Breast epithelium (tissue), 4 donors: ENCODE measurements at regions not wholly inside any gene's neighbourhood (a gene's known extent, or its start where the extent isn't known, plus 50 kb on each side); places are given as distances from the start of the nearest gene placed in this dataset.

Source experiments
- DNase-seq, 2 donors: peaks; one replicate each; pipeline ENCODE4 v3.0.0-alpha.2; 2019; ENCODE audit warnings: low spot score in 2 of 2
- H3K27ac ChIP-seq, 2 donors: fragments of 200-600 bp; sonication (generic) in 1 of 2; one replicate each; pipeline ENCODE4 v1.5.1; 2016 to 2019; ENCODE audit warnings: mild to moderate bottlenecking in 1 of 2
- H3K27me3 ChIP-seq, 2 donors: fragments of 200-600 bp; sonication (generic) in 1 of 2; one replicate each; pipeline versions ENCODE4 v1.5.1 to v1.6.0; 2017 to 2019; ENCODE audit warnings: control low read depth in 1 of 2, mild to moderate bottlenecking in 1 of 2
- H3K36me3 ChIP-seq: fragments of 200-600 bp; one replicate; pipeline ENCODE4 v1.5.1; 2019
- H3K4me1 ChIP-seq, 2 donors: fragments of 200-600 bp; sonication (generic); one replicate each; pipeline ENCODE4 v1.5.1; 2016 to 2019; ENCODE audit warnings: control low read depth in 1 of 2
- H3K4me3 ChIP-seq, 3 donors: fragments of 200-600 bp; sonication (generic); 1 replicate in 2 of 3; 2 replicates in 1 of 3; pipeline ENCODE4 v1.5.1; 2016 to 2019; ENCODE audit warnings: mild to moderate bottlenecking in 3 of 3, moderate library complexity in 2 of 3
- H3K9me3 ChIP-seq, 2 donors: fragments of 200-600 bp; sonication (generic) in 1 of 2; one replicate each; pipeline ENCODE4 v1.5.1; 2016 to 2019; ENCODE audit warnings: control low read depth in 1 of 2
- POLR2A ChIP-seq: fragments of 450-650 bp; IDR thresholded peaks from one replicate; pipeline ENCODE4 v1.6.1; 2016; ENCODE audit warnings: antibody characterized with exemption, mild to moderate bottlenecking, moderate library complexity
- POLR2AphosphoS5 ChIP-seq, 3 donors: sonication (generic); formaldehyde crosslinking; IDR thresholded peaks; one replicate each; pipeline ENCODE4 v1.6.1; 2017; ENCODE audit warnings: antibody characterized with exemption in 3 of 3
- intact Hi-C: fragments of 100-400 bp; cut with DNase I; formaldehyde crosslinking; loops from one replicate; pipeline ENCODE4 v1.15.1; 2023; ENCODE audit warnings: low total_unique reads
- TF ChIP-seq, protein P1 (sequence below), 3 donors: fragments of 450-650 bp; IDR thresholded peaks; one replicate each; pipeline ENCODE4 v1.5.1; 2016 to 2017; ENCODE audit warnings: antibody characterized with exemption in 3 of 3, mild to moderate bottlenecking in 3 of 3, moderate library complexity in 3 of 3

DNA sequence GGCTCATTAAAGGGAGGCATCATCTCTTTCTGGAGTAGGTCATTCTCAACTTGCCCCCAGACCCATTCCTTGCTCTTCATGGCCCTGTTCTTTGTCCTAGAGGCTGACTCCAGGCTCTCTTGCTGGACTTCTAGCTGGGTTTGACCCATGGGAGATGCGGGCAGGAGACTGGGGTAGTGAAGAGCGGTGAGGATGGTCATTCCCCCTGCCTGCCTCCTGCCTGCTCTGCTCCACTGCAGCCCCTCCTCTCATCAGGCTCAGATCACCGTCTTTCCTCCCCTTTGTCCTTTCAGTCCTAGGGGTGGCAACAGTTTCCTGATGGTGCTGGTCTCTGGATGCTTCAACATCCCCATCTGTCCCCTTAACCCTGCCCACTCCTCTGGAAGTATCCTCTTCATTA is 170.9 kb downstream of the ABHD5 start:
- Histone ChIP-seq H3K4me1 (no peaks in the 10 kb centered on the region), H3K36me3 (no peaks in the 10 kb centered on the region), H3K9me3 (no peaks in the 10 kb centered on the region), H3K27me3 (peaks cover 0 to 9% of the 10 kb centered on the region in 2 donors), H3K4me3 (no peak overlapping the region), H3K27ac (no peak overlapping the region)
- no peak for DNase-seq
- TF ChIP-seq POLR2AphosphoS5 (IDR thresholded peaks at IDR 0.05) (no peak), POLR2A (no peak)
- TF ChIP-seq, protein P1, sequence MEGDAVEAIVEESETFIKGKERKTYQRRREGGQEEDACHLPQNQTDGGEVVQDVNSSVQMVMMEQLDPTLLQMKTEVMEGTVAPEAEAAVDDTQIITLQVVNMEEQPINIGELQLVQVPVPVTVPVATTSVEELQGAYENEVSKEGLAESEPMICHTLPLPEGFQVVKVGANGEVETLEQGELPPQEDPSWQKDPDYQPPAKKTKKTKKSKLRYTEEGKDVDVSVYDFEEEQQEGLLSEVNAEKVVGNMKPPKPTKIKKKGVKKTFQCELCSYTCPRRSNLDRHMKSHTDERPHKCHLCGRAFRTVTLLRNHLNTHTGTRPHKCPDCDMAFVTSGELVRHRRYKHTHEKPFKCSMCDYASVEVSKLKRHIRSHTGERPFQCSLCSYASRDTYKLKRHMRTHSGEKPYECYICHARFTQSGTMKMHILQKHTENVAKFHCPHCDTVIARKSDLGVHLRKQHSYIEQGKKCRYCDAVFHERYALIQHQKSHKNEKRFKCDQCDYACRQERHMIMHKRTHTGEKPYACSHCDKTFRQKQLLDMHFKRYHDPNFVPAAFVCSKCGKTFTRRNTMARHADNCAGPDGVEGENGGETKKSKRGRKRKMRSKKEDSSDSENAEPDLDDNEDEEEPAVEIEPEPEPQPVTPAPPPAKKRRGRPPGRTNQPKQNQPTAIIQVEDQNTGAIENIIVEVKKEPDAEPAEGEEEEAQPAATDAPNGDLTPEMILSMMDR (IDR thresholded peaks at IDR 0.05) = no peak
- intact Hi-C loops = no loop called here

DNA sequence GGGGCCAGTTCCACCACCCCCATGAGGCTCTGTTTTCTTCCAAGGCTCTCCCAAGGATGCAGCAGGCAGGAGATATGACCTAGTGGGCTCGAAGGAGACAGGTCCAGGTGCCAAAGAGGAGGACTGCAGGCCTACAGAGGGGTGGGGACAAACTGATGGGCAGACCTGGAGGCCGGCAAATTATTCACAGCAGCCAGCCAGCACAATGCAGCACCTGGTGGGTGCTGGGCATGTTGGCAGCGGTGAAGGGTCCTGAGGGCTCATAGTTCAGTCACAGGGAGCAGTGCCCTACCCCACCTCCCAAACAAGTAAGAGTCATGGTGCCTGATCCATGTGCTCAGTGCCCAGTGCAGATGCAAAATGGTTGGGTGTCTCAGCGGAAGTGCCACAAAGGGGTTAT is 171.7 kb downstream of the ABHD5 start:
- no peak overlapping the region for H3K4me3 ChIP-seq
- no peak for TF ChIP-seq POLR2A
- TF ChIP-seq, protein P1 (IDR thresholded peaks at IDR 0.05) = no peak
- no peak for TF ChIP-seq POLR2AphosphoS5 (IDR thresholded peaks at IDR 0.05)
- peaks cover 0 to 9% of the 10 kb centered on the region in 2 donors for H3K27me3 ChIP-seq
- H3K9me3 ChIP-seq = no peaks in the 10 kb centered on the region
- H3K27ac ChIP-seq = no peak overlapping the region
- H3K4me1 ChIP-seq = no peaks in the 10 kb centered on the region
- intact Hi-C loops = no loop called here
- DNase-seq = no peak
- H3K36me3 ChIP-seq = no peaks in the 10 kb centered on the region

DNA sequence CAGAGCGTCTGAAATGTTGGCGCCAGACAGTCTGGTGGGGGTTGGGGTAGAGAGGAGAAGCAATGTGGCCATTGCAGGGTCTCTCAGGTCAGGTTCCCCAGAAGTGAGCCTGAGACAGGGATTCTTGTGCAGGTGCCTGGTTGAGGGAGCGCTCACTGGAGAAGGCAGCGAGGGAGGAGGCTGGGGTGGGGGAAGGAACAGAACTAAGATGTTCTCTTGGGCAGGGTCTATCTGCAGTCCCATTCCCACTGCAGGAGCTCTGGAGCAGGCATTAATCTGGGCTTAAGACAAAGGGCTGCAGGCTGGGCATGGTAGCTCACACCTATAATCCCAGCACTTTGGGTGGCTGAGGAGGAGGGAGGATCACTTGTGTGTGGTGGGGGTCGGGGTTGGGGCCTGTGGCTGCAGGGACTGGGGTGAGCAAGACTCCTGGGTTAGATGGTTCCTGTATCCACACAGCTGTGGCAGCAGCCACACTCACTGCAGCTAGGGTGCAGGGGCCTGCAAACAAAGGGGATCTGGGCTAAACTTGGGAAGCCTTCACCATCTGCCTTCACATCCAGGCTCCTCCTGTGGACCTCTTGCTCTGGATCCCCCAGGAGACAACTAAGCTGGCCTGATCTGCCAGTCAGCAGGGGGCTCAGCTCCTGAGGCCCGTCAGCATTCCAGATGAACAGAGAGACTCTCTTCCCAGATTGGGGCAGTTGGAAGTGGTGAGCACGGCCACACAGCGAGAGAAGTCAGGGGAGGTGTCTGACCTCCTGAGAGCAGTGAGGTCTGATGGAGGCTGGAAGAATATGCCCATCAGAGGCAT is 172.5 kb downstream of the ABHD5 start:
- H3K4me3 ChIP-seq = no peak overlapping the region
- H3K4me1 ChIP-seq = no peaks in the 10 kb centered on the region
- H3K9me3 ChIP-seq = no peaks in the 10 kb centered on the region
- peaks cover 0 to 2% of the 10 kb centered on the region in 2 donors for H3K27me3 ChIP-seq
- DNase-seq = no peak
- intact Hi-C loops = no loop called here
- no peaks in the 10 kb centered on the region for H3K36me3 ChIP-seq
- no peak for TF ChIP-seq POLR2A
- no peak for TF ChIP-seq POLR2AphosphoS5 (IDR thresholded peaks at IDR 0.05)
- TF ChIP-seq, protein P1 (IDR thresholded peaks at IDR 0.05) = no peak
- H3K27ac ChIP-seq = no peak overlapping the region

DNA sequence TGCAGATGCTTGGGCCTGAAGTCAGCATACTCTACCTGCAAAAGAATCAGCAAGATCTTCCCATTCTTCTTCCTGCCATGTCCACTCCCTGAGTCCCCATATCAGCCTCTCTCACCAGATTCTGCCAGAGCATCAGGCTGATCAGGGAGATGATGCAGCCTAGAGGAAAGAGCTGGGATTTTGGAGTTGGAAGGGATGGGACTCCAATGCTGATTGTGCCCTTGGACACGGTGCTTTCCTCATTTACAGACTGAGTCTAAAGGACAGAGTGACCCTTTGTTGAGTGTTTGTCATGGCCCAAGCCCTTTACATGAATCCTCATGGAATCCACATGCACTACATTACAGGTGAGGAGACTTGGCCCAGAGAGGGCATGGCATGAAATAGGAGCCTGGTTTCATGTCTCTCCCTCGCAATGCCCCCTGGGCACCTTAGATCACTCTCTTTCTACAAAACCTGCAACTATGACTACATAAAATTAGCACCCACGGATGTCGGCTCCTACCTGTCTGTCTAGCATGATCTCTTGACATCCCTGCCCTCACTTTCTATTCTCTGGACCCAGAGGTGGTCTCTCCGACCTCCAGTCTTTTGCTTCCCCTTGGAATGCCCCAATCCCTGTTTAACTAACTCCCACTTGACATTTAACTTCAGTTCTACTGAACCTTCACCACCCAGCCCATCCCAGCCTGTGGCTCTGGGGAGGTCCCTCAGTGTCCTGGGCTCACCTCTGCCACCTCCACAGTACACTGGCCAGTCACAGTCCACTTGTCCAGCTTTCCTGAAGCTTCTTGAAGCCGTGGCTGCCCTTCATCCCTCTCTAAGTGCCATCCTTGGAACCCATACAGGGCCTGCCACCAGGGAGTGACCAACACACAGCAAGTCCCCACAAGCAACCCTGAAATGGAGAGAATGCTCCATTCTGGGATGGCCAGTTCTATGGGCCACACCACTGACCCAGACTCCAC is 173.5 kb downstream of the ABHD5 start:
- Histone ChIP-seq H3K4me1 (no peaks in the 10 kb centered on the region), H3K4me3 (no peak overlapping the region), H3K9me3 (no peaks in the 10 kb centered on the region), H3K27ac (no peak overlapping the region), H3K27me3 (no peaks in the 10 kb centered on the region), H3K36me3 (no peaks in the 10 kb centered on the region)
- TF ChIP-seq POLR2A (no peak), POLR2AphosphoS5 (IDR thresholded peaks at IDR 0.05) (no peak)
- TF ChIP-seq, protein P1 (IDR thresholded peaks at IDR 0.05) = no peak
- intact Hi-C loops = no loop called here
- no peak for DNase-seq

DNA sequence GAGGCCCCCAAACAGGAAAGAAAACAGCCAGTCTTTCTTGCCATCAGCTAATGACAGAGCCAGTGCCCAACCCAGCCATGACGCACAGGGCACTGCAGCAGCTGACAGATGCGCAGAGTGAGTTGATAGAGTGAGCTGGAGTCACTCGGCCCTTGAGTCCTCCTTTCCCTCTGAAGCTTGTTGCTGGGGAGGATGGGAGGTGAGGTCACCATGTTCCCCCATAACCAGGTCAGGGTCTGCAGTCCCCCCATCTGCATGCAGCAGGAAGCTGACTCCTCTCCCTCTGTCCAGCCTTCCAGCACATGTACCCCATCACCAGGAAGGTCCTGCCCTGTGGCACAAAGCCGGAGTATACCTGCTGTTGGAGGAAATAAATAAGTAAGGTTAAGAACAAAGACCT is 174.6 kb downstream of the ABHD5 start:
- intact Hi-C loops = no loop called here
- Histone ChIP-seq H3K4me3 (no peak overlapping the region), H3K4me1 (no peaks in the 10 kb centered on the region), H3K27me3 (no peaks in the 10 kb centered on the region), H3K9me3 (no peaks in the 10 kb centered on the region), H3K36me3 (no peaks in the 10 kb centered on the region), H3K27ac (no peak overlapping the region)
- no peak for TF ChIP-seq POLR2AphosphoS5 (IDR thresholded peaks at IDR 0.05)
- TF ChIP-seq, protein P1 (IDR thresholded peaks at IDR 0.05) = no peak
- TF ChIP-seq POLR2A = no peak
- DNase-seq = no peak
